Right atrium auricular region (tissue), 2 donors: ENCODE measurements at regions not wholly inside any gene's neighbourhood (a gene's known extent, or its start where the extent isn't known, plus 50 kb on each side); places are given as distances from the start of the nearest gene placed in this dataset.

Experiments used
- DNase-seq: peaks from one replicate; pipeline ENCODE4 v3.0.0-alpha.2; 2019; ENCODE audit warnings: low spot score
- H3K27ac ChIP-seq, 2 donors: fragments of 200-600 bp; sonication (generic); 1 replicate in 1 of 2; 2 replicates in 1 of 2; pipeline ENCODE4 v1.5.1; 2016 to 2019
- H3K27me3 ChIP-seq, 2 donors: fragments of 200-600 bp; sonication (generic); one replicate each; pipeline versions ENCODE4 v1.5.1 to v1.6.0; 2017 to 2019
- H3K36me3 ChIP-seq: fragments of 200-600 bp; sonication (generic); one replicate; pipeline ENCODE4 v1.5.1; 2016
- H3K4me1 ChIP-seq, 2 donors: fragments of 200-600 bp; sonication (generic); one replicate each; pipeline versions ENCODE4 v1.5.1 to v1.6.0; 2017 to 2019
- H3K4me3 ChIP-seq, 2 donors: fragments of 200-600 bp; sonication (generic); 1 replicate in 1 of 2; 2 replicates in 1 of 2; pipeline ENCODE4 v1.5.1; 2017 to 2019; ENCODE audit warnings: mild to moderate bottlenecking in 1 of 2, moderate library complexity in 1 of 2
- H3K9me3 ChIP-seq, 2 donors: fragments of 200-600 bp; sonication (generic); one replicate each; pipeline ENCODE4 v1.5.1; 2019
- TF ChIP-seq, protein P1 (sequence below), 2 donors: fragments of 200-600 bp; sonication (generic); IDR thresholded peaks; one replicate each; pipeline ENCODE4 v1.5.1; 2019; ENCODE audit warnings: antibody characterized with exemption in 2 of 2

DNA sequence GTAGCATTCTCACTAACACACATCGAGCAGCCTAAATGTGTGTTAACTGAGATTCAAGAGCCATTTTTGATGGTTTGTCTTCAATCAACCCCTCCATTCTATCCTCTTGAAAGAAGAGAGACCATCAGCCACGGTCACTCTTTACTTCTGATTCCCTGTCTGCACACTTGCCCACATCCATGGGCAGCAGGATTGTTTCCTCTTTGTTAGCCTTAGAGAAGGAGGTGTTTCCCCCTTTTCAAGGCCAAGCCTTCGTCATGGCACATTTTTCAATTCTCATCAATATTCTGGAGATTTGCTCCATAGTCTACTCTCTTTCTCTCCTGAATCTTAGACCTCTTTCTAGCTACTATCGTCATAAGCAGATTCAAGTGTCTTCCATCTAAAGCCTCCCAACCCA, 522.4 kb upstream of the NAALADL2 start:
- TF ChIP-seq, protein P1, sequence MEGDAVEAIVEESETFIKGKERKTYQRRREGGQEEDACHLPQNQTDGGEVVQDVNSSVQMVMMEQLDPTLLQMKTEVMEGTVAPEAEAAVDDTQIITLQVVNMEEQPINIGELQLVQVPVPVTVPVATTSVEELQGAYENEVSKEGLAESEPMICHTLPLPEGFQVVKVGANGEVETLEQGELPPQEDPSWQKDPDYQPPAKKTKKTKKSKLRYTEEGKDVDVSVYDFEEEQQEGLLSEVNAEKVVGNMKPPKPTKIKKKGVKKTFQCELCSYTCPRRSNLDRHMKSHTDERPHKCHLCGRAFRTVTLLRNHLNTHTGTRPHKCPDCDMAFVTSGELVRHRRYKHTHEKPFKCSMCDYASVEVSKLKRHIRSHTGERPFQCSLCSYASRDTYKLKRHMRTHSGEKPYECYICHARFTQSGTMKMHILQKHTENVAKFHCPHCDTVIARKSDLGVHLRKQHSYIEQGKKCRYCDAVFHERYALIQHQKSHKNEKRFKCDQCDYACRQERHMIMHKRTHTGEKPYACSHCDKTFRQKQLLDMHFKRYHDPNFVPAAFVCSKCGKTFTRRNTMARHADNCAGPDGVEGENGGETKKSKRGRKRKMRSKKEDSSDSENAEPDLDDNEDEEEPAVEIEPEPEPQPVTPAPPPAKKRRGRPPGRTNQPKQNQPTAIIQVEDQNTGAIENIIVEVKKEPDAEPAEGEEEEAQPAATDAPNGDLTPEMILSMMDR (IDR thresholded peaks at IDR 0.05): no peak
- Histone ChIP-seq H3K4me1 (no peaks in the 10 kb centered on the region), H3K9me3 (no peaks in the 10 kb centered on the region), H3K36me3 (no peaks in the 10 kb centered on the region), H3K4me3 (no peak overlapping the region), H3K27ac (no peak overlapping the region), H3K27me3 (no peaks in the 10 kb centered on the region)
- DNase-seq: no peak

DNA sequence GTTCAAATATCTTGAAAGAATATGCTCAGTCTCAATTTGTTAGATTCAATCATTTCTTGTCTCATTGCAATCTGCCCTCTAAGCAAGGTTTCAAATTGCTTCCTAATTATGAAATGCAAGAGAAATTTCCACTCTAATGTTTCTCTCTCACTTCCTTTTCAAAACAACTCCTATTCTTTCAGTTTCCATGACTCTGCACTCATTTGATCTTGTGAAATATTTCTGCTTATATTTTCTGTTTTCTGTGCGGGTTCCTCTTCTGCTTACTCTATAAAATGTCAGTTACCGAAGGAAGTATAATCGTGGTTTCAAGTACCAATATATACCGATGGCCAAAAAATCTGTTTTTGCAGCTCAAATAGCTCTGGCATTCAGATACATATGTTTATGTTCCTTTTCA, 521.9 kb upstream of the NAALADL2 start:
- no peak overlapping the region for H3K4me3 ChIP-seq
- H3K27me3 ChIP-seq: no peaks in the 10 kb centered on the region
- no peaks in the 10 kb centered on the region for H3K4me1 ChIP-seq
- no peaks in the 10 kb centered on the region for H3K36me3 ChIP-seq
- no peak overlapping the region for H3K27ac ChIP-seq
- DNase-seq: no peak
- H3K9me3 ChIP-seq: no peaks in the 10 kb centered on the region
- TF ChIP-seq, protein P1 (IDR thresholded peaks at IDR 0.05): no peak

DNA sequence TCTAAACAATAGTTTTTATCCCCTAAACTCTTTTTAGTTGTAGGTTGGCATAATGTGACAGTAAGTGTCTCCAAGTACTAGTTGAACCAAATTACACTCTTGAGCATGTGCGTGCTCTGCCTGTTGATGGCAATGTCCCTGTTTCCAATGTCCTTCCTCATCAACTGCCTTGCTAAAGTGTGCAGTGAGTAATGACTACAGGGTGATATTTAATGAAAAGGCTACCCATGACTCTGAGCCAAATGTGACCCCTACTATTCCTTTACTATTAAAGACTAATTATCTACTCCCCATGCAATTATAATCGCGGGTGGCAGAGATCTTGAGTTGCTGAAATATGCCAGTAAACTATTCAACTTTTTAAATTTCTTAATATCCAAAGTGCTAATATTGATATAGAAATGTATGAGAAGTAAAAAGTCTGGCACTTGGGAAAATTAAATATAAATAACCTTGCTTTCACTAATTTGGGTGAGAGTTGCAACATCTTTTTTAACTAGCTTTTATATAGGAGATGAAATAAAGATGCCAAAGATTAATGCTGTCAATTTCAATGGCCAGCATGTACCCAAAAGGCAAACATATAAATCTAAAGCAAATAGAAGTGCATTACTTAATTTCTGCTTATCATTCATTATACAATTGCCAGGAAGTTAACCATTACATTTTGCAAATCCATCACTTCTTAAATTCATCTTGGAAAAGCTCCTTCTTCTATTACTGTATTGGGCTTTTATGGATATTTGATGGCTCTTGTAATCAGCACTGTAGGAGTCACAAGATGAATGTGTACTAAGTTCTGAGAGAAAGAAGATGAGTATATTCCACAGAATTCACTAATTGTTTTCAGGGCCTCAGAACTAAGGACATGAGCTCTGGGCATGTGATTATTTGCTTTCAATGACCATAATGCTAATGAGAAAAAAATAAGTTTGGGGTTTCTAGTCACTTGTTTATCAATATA, 518.2 kb upstream of the NAALADL2 start:
- Histone ChIP-seq H3K4me1 (no peaks in the 10 kb centered on the region), H3K27me3 (no peaks in the 10 kb centered on the region), H3K9me3 (no peaks in the 10 kb centered on the region), H3K36me3 (no peaks in the 10 kb centered on the region), H3K4me3 (no peak overlapping the region), H3K27ac (no peak overlapping the region)
- TF ChIP-seq, protein P1 (IDR thresholded peaks at IDR 0.05): no peak
- no peak for DNase-seq

DNA sequence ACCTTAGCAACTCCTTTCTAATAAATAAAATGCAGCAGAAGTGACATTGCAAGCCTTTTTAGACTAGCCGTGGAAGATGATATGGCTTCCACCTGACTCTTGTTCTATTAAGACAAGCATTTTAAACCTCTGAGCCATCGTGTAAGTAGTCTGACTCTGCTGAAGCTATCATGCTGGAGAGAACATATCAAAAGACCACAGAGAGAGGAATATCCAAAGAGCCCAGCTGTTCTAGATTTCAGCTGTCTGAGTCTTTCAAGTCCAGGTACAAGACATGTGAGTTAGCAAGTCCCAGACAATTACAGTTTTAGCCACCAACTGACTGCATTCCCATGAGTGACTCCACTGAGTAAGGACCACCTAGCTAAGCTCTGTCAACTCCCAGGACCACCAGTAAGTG, 517.0 kb upstream of the NAALADL2 start:
- Histone ChIP-seq H3K36me3 (no peaks in the 10 kb centered on the region), H3K27me3 (no peaks in the 10 kb centered on the region), H3K4me3 (no peak overlapping the region), H3K9me3 (no peaks in the 10 kb centered on the region), H3K4me1 (no peaks in the 10 kb centered on the region), H3K27ac (no peak overlapping the region)
- TF ChIP-seq, protein P1 (IDR thresholded peaks at IDR 0.05): no peak
- DNase-seq: no peak

DNA sequence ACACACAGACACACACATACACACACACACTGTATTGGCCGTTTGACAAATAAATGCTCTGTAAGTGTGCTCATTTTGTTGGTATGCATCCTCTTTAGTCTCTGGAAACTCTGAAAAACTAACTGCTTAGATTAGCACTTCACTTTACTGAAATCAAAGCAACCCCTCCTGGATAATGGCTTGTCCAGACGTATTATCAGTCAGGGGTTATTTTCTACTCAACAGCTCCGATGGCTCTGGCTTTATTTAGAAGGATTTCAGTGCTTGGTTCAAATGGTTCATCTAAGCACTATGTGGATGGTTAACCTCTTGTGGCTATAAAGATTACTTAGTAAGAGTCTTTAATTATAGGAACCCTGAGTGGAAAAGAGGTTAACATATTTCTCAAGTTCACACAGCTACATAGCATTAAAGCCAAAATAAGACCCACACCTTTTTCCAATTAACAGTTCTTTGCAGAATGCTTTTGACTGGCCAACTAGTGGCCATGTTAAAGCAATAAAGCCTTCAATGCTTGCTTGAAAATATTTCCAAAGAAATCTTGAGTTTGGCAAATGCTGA, 516.1 kb upstream of the NAALADL2 start:
- TF ChIP-seq, protein P1 (IDR thresholded peaks at IDR 0.05): no peak
- no peaks in the 10 kb centered on the region for H3K9me3 ChIP-seq
- no peak overlapping the region for H3K27ac ChIP-seq
- H3K4me1 ChIP-seq: no peaks in the 10 kb centered on the region
- DNase-seq: no peak
- H3K27me3 ChIP-seq: no peaks in the 10 kb centered on the region
- H3K4me3 ChIP-seq: no peak overlapping the region
- H3K36me3 ChIP-seq: no peaks in the 10 kb centered on the region
